ENCODE measurements at regions not wholly inside any gene's neighbourhood (a gene's known extent, or its start where the extent isn't known, plus 50 kb on each side); places are given as distances from the start of the nearest gene placed in this dataset.
"Not testable (repeated sequence)": the region's sequence is repeated elsewhere in the genome, so short reads cannot be mapped to it uniquely, and the experiment has no call there.

- no peak for DNase-seq
Measured at GRCh38 chr9:80679916-80680315, 1009.4 kb downstream of the TLE1 start.

GRCh38 chr9:80678906-80679305 is 1010.4 kb downstream of the TLE1 start:
- no peak for DNase-seq

- no peak for DNase-seq
Measured at GRCh38 chr9:80673496-80673895, 1015.9 kb downstream of the TLE1 start.

- DNase-seq: no peak
Measured at GRCh38 chr9:80665479-80665878, 1023.9 kb downstream of the TLE1 start.

GRCh38 chr9:80664327-80665210 is 1024.8 kb downstream of the TLE1 start:
- DNase-seq: no peak

- DNase-seq: not testable (repeated sequence)
Measured at GRCh38 chr9:80659751-80660150, 1029.6 kb downstream of the TLE1 start.

DNA sequence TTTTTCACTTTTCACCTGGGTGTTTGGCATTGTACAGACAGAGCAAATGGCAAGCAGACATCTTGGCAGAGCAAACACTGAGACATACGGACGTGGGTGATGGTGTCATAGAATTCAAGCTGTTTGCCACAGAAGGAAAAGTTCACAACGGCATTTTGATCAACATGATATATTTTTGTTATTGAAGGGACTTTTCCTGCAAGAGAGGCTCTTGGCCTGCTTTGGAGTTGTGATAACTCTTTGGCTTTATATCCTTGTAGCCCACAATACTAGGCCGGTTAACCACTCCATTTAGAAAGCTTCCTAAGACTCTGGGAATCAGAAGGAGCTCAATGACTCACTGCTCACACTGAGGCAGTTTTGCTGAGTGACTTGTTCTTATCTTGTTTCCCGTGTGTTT is 1038.3 kb downstream of the TLE1 start:
- DNase-seq: no peak

DNA sequence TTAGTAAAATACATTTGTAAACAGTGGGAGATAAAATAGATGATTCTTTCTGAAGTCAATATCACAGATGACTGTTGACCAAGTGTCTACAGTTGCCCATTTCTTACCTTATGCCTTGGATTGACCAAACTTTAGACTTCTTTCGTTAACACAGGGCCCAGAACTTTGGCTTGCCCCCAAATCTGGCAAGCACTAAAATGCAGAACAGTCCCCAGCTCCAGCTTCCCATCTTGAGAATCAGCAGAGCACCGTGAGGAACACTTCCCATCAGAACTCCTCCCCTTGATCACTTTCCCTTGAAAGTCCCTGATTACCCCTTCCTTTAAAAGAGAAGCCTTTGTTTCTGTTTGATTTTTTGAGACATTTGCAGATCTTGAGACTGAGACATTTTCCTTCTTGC is 1039.9 kb downstream of the TLE1 start:
- no peak for DNase-seq

GRCh38 chr9:80649001-80649420 is 1040.3 kb downstream of the TLE1 start:
- no peak for DNase-seq

- DNase-seq: no peak
Measured at GRCh38 chr9:80648336-80648735, 1041.0 kb downstream of the TLE1 start.

- no peak for DNase-seq
Measured at GRCh38 chr9:80646211-80646610, 1043.1 kb downstream of the TLE1 start.

DNA sequence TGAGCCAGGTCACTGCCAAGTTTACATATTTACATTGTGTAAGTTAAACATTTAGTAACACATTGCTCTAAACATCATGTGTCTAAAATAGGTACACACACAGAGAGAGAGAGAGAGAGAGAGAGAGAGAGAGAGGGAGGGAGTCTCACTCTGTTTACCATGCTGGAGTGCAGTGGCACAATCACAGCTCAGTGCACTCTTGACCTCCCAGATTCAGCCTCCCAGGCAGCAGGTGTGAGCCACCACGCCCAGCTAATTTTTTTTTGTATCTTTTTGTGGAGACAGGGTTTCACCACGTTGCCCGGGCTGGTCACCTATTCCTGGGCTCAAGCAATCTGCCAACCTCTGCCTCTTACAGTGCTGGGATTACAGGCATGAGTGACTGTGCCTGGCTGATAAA is 1045.3 kb downstream of the TLE1 start:
- no peak for DNase-seq

- no peak for DNase-seq
Measured at GRCh38 chr9:80635065-80635464, 1054.3 kb downstream of the TLE1 start.

DNA sequence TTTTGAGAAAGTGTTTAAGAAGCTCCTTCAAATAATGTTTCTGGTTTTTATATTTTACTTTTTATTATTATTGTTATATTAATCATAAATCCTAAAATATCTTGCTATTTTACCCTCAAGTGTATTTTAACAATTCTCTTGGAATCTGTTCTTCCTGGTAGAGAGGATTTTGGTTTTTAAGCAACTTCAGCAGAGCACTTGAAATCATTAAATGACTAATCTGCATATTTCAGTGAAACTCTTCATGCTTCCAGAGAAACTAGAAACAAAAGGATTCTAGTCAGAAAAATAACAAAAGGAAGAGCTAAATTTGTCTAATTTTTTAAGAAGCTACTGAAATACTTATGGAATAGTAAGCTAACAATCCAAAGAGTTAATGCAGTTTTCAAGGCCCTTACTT is 1057.3 kb downstream of the TLE1 start:
- no peak for DNase-seq

- no peak for DNase-seq
Measured at GRCh38 chr9:80622508-80622907, 1050.7 kb downstream of the TLE4 start.

DNA sequence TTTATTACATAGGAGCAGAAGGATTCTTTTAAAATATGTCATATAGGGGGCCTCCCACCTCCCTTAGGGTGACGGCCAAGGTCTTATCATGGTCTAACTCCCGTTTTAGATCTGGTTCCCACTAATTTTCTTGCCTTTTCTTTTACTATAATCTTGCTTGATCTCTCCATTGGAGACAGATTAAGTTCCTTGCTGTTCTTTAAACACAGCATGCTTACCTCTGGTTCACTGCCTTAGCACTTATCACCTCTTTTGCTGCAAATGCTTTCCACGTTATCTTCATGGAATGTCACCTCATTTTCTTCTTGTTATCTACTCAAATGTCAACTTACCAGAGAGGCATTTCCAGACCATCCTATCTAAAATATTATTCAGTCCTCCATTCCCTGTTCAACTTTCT is 1047.6 kb downstream of the TLE4 start:
- DNase-seq: no peak

GRCh38 chr9:80615964-80616363 is 1044.2 kb downstream of the TLE4 start:
- no peak for DNase-seq

DNA sequence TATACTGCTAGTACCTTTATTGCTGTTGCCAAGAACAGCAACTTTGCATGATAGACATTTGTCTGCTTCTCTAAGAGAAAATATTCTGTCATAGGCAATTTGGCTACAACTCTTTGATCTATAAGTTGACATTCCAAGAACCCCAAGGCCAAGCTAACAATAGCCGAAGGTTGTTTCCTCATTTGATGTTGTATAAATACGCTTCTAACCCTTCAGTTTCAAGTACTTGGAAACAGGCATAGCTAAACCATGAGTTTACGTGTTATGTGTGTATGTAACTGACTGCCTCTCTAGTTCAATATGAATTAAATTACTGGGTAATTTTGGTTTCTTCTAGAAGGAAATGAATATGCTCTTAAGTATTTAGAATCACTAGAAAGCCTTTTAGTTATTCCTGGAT is 1034.0 kb downstream of the TLE4 start:
- no peak for DNase-seq

DNA sequence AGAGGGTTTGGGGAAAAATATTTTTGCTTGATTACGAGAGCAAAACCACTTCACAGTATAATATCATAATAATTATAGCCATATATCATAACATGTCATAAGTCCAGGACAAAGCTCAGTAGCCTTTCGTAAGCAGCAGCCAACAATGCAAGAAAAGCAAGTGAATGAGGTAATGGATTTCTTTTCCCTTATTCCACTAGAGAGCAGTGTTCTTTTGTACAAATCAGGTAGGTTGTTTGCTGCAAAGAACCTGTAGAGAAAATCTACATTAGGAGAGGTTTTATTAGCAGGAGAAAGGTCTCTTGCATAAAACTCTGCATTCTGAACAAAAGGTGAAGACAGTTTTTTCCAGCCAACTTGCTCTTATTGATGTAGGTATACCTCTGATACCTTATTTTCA is 1033.4 kb downstream of the TLE4 start:
- DNase-seq: no peak

DNA sequence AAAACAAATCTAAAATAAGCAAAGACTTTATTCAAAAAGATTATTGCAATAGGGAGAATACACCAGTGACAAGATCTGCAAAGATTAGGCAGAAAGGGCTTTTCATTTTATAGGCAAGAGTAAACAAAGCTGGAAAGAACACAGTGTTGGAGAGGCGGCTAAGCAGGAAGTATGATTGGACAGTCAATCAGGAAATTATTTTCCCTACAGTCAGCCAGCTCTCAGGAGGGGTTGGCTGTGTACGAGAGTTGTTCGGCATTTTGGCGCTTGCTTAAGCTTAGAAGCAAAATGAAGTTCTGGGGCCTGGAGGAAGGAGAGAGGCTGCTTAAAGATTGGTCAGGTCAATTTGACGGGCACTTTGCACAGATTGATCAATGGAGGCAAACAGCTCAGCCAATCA is 1030.5 kb downstream of the TLE4 start:
- DNase-seq: no peak

GRCh38 chr9:80596579-80596978 is 1024.8 kb downstream of the TLE4 start:
- no peak for DNase-seq

DNA sequence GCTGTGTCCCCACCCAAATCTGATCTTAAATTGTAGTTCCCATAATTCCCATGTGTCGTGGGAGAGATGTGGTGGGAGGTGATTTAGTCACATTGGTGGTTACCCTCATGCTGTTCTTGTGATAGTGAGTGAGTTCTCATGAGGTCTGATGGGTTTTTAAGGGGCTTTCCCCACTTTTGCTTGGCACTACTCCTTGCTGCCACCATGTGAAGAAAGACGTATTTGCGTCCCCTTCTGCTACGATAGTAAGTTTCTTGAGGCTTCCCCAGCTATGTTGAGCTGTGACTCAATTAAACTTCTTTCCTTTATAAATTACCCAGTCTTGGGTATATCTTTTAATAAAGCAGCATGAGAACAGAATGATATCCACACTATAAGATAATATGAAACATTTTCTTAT is 1023.4 kb downstream of the TLE4 start:
- DNase-seq: no peak

- no peak for DNase-seq
Measured at GRCh38 chr9:80592413-80592812, 1020.6 kb downstream of the TLE4 start.

DNA sequence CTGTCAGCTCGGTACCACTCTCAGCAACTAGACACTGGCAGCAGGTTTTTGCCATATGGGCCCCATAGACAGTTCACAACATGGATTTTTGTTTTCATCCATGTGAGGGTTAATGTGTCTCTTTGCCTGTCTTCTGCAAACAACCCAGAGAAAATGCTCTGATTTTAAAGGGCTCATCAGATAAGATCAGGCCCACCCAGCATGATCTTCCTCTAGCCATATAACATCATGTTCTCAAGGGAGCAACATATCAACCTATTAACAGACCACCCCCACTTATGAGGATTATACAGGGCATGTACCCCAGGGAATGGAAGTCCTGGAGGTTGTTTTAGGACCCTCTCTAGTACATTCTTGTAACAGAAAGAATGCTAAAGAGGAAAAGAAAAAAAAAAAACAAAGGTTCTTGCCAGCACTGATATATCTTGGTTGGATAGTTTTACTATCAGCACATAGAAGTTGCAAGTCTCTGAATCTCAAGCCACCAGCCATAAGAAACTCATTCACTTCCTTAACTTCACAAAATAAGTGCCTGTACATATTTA is 1015.1 kb downstream of the TLE4 start:
- no peak for DNase-seq

- DNase-seq: no peak
Measured at GRCh38 chr9:80571953-80572352, 1000.2 kb downstream of the TLE4 start.
